Forelimb muscle (tissue), 1 donor: ENCODE measurements at regions not wholly inside any gene's neighbourhood (a gene's known extent, or its start where the extent isn't known, plus 50 kb on each side); places are given as distances from the start of the nearest gene placed in this dataset.

ENCODE experiments used
- DNase-seq: peaks from one replicate; pipeline ENCODE4 v3.0.0-alpha.2; 2013; ENCODE audit warnings: low read depth

- no peak for DNase-seq
Measured at GRCh38 chr16:73311857-73312723, 264.2 kb upstream of the ZFHX3 start.

- DNase-seq = no peak
Measured at GRCh38 chr16:73308771-73309170, 260.8 kb upstream of the ZFHX3 start.

- DNase-seq = no peak
Measured at GRCh38 chr16:73306901-73307413, 259.0 kb upstream of the ZFHX3 start.

- no peak for DNase-seq
Measured at GRCh38 chr16:73304008-73304774, 256.3 kb upstream of the ZFHX3 start.

GRCh38 chr16:73302942-73303341 lies 255.0 kb upstream of the ZFHX3 start:
- no peak for DNase-seq

- no peak for DNase-seq
Measured at GRCh38 chr16:73301984-73302383, 254.1 kb upstream of the ZFHX3 start.

GRCh38 chr16:73299346-73299745 lies 251.4 kb upstream of the ZFHX3 start:
- DNase-seq = no peak

- no peak for DNase-seq
Measured at GRCh38 chr16:73298562-73298961, 250.6 kb upstream of the ZFHX3 start.

- DNase-seq = no peak
Measured at GRCh38 chr16:73290258-73290657, 242.3 kb upstream of the ZFHX3 start.

- DNase-seq = no peak
Measured at GRCh38 chr16:73289232-73289631, 241.3 kb upstream of the ZFHX3 start.

- no peak for DNase-seq
Measured at GRCh38 chr16:73288520-73288919, 240.6 kb upstream of the ZFHX3 start.

GRCh38 chr16:73287859-73288405 lies 240.0 kb upstream of the ZFHX3 start:
- no peak for DNase-seq

- DNase-seq = no peak
Measured at GRCh38 chr16:73286346-73287267, 238.7 kb upstream of the ZFHX3 start.

GRCh38 chr16:73285436-73286201 lies 237.7 kb upstream of the ZFHX3 start:
- DNase-seq = peak; percentile 54

GRCh38 chr16:73280388-73280787 lies 232.5 kb upstream of the ZFHX3 start:
- no peak for DNase-seq

- no peak for DNase-seq
Measured at GRCh38 chr16:73279451-73279850, 231.5 kb upstream of the ZFHX3 start.

- DNase-seq = no peak
Measured at GRCh38 chr16:73277071-73277470, 229.1 kb upstream of the ZFHX3 start.

GRCh38 chr16:73275448-73275847 lies 227.5 kb upstream of the ZFHX3 start:
- DNase-seq = no peak

GRCh38 chr16:73275024-73275423 lies 227.1 kb upstream of the ZFHX3 start:
- DNase-seq = no peak

GRCh38 chr16:73274140-73274539 lies 226.2 kb upstream of the ZFHX3 start:
- no peak for DNase-seq
